GM12878 (cell line): ENCODE measurements at regions not wholly inside any gene's neighbourhood (a gene's known extent, or its start where the extent isn't known, plus 50 kb on each side); places are given as distances from the start of the nearest gene placed in this dataset.

ENCODE experiments used
- ATAC-seq: fragments of 200-7000 bp; cut with Tn5 transposase; 3 replicates; pipeline ENCODE4 v1.9.1; 2020; ENCODE audit warnings: mild to moderate bottlenecking, moderate library complexity
- BruUV-seq: library from RNA; stranded (reverse); fragments of 400-500 nt; replicated peaks from 2 replicates; lab custom pipeline; 2021; lab: Mats Ljungman, UMichigan
- CTCF ChIA-PET: fragments of 300-600 bp; sonication (Branson Sonifier 250); formaldehyde crosslinking; extraction: SDS; loops from one replicate; lab custom pipeline; 2021; ENCODE audit warnings: inconsistent platforms; lab: Yijun Ruan, JAX
- POLR2A ChIA-PET: fragments of 350-600 bp; formaldehyde crosslinking; extraction: SDS; loops from one replicate; lab custom pipeline; 2021; ENCODE audit warnings: inconsistent platforms; lab: Charles Lee
- RAD21 ChIA-PET: fragments of 300-600 bp; sonication (Branson Sonifier 250); formaldehyde crosslinking; loops from one replicate; lab custom pipeline; 2023; ENCODE audit warnings: antibody characterized with exemption; ENCODE audit not compliant: unreplicated experiment; lab: Charles Lee
- SMC1A ChIA-PET: fragments of 300-600 bp; sonication (Branson Sonifier 250); formaldehyde crosslinking; loops from one replicate; lab custom pipeline; 2023; ENCODE audit not compliant: unreplicated experiment, uncharacterized antibody; lab: Charles Lee
- DNase-seq: peaks from one replicate; pipeline ENCODE4 v3.0.0-alpha.2; 2011; ENCODE audit warnings: low read depth, low spot score
- FAIRE-seq: peaks from 3 replicates; lab custom pipeline; 2011; peaks lifted over from hg19 to GRCh38; lab: Jason Lieb, UNC
- H2AFZ ChIP-seq: 2 replicates; pipeline ENCODE4 v1.6.0; 2011; ENCODE audit warnings: low read depth, low read length, control low read depth; ENCODE audit not compliant: control insufficient read depth
- H3K27ac ChIP-seq: 2 replicates; pipeline ENCODE4 v1.5.1; 2011; ENCODE audit warnings: control low read depth; ENCODE audit not compliant: control insufficient read depth, insufficient read depth
- H3K27me3 ChIP-seq, 2 experiments: replicated peaks in 1 of 2; 2 replicates each; pipeline versions ENCODE4 v1.6.0 to v1.6.1; 2011; ENCODE audit warnings: low read length in 1 of 2; ENCODE audit not compliant: control insufficient read depth in 2 of 2, insufficient read depth in 2 of 2
- H3K36me3 ChIP-seq, 2 experiments: 2 replicates each; pipeline ENCODE4 v1.5.1; 2011; ENCODE audit warnings: low read length in 1 of 2; ENCODE audit not compliant: control insufficient read depth in 2 of 2, insufficient read depth in 2 of 2
- H3K4me1 ChIP-seq: 2 replicates; pipeline ENCODE4 v1.6.1; 2011; ENCODE audit warnings: mild to moderate bottlenecking, low read length, moderate library complexity, mixed read lengths; ENCODE audit not compliant: control insufficient read depth, insufficient read depth
- H3K4me2 ChIP-seq: 2 replicates; pipeline ENCODE4 v1.6.0; 2011; ENCODE audit warnings: control low read depth; ENCODE audit not compliant: control insufficient read depth, insufficient read depth
- H3K4me3 ChIP-seq: fragments of 200-600 bp; sonication (generic); 2 replicates; pipeline ENCODE4 v1.5.1; 2016
- H3K79me2 ChIP-seq: 2 replicates; pipeline ENCODE4 v1.6.0; 2011; ENCODE audit warnings: low read length; ENCODE audit not compliant: control insufficient read depth, insufficient read depth
- H3K9ac ChIP-seq: 2 replicates; pipeline ENCODE4 v1.8.0; 2011; ENCODE audit warnings: low read length, control low read depth, mixed read lengths; ENCODE audit not compliant: control insufficient read depth, insufficient read depth
- H3K9me3 ChIP-seq: replicated peaks from 3 replicates; pipeline ENCODE4 v1.5.1; 2011; ENCODE audit warnings: mild to moderate bottlenecking, low read length; ENCODE audit not compliant: control insufficient read depth, insufficient read depth
- H4K20me1 ChIP-seq: 2 replicates; pipeline ENCODE4 v1.6.0; 2011; ENCODE audit not compliant: control insufficient read depth, insufficient read depth
- BMI1 ChIP-seq: fragments of 450-650 bp; IDR thresholded peaks from 2 replicates; pipeline ENCODE4 v1.6.1; 2016; ENCODE audit warnings: mild to moderate bottlenecking, moderate library complexity, borderline replicate concordance
- ELK1 ChIP-seq: IDR thresholded peaks from 2 replicates; pipeline ENCODE4 v1.6.1; 2012; ENCODE audit warnings: low read depth, low read length, improper control_type of control experiment
- FOXM1 ChIP-seq: IDR thresholded peaks from 2 replicates; pipeline ENCODE4 v1.6.1; 2012; ENCODE audit warnings: low read depth, mild to moderate bottlenecking, inconsistent platforms, low read length, moderate library complexity
- GATAD2B ChIP-seq: fragments of 450-650 bp; conservative IDR thresholded peaks from 2 replicates; pipeline ENCODE4 v1.6.1; 2017; ENCODE audit warnings: low read depth, mild to moderate bottlenecking, moderate library complexity
- HCFC1 ChIP-seq: fragments of 150-350 bp; IDR thresholded peaks from 2 replicates; pipeline ENCODE4 v1.6.1; 2014; ENCODE audit warnings: low read length
- HSF1 ChIP-seq: fragments of 150-350 bp; IDR thresholded peaks from 2 replicates; pipeline ENCODE4 v1.6.1; 2014; ENCODE audit warnings: mild to moderate bottlenecking, low read depth, low read length
- MXI1 ChIP-seq: fragments of 150-350 bp; IDR thresholded peaks from 2 replicates; pipeline ENCODE4 v1.6.1; 2011; ENCODE audit warnings: low read depth, mild to moderate bottlenecking, inconsistent platforms, low read length, improper control_type of control experiment
- POLR2A ChIP-seq: IDR thresholded peaks from 2 replicates; pipeline ENCODE4 v1.6.1; 2011; ENCODE audit warnings: low read depth, mild to moderate bottlenecking, low read length
- RCOR1 ChIP-seq: conservative IDR thresholded peaks from 2 replicates; pipeline ENCODE4 v1.6.1; 2012; ENCODE audit warnings: low read depth, low read length, improper control_type of control experiment
- RELA ChIP-seq: fragments of 450-650 bp; IDR thresholded peaks from 2 replicates; pipeline ENCODE4 v1.8.0; 2014; ENCODE audit warnings: borderline replicate concordance; ENCODE audit not compliant: partially characterized antibody
- TAF1 ChIP-seq: IDR thresholded peaks from 2 replicates; pipeline ENCODE4 v1.6.1; 2011; ENCODE audit warnings: mild to moderate bottlenecking, low read depth, low read length, borderline replicate concordance
- WGBS: methylation state at CpG from one replicate; pipeline ENCODE4 v1.1.6; 2016; ENCODE audit warnings: low lambda C conversion rate; ENCODE audit not compliant: insufficient replicate concordance, insufficient coverage; ENCODE audit errors: missing lambda C conversion rate; 5-methylcytosine and 5-hydroxymethylcytosine counted together
- in situ Hi-C: fragments of 300-500 bp; cut with MboI; formaldehyde crosslinking; loops from 9 replicates; pipeline ENCODE4 v1.14.3; 2018; ENCODE audit warnings: mixed read lengths
- intact Hi-C: fragments of 100-400 bp; cut with micrococcal nuclease; formaldehyde crosslinking; loops from one replicate; pipeline ENCODE4 v1.14.2; 2022; ENCODE audit not compliant: unreplicated experiment
- TF ChIP-seq, protein P1 (sequence below): fragments of 450-650 bp; conservative IDR thresholded peaks from 2 replicates; pipeline ENCODE4 v1.6.1; 2017; ENCODE audit warnings: mild to moderate bottlenecking, moderate library complexity

DNA sequence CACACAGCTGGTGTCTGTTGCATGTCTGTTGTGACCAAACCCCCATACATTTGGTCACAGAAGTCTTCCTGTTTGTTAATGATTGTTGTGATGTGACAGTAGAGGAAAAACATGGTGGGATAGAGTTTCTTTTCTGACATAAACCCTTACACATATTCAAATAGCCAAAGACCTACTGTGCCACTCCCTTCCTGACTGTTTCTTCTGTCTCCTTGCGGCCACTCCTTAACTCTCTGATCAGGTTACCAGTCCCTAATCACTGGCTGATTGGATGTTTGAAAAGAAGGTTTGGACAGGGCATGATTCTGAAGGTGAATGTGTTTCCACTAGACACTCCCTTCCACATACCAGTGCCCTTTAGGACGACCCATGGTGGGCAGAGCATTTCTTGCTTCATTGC is 101.2 kb downstream of the SCP2D1 start:
- Histone ChIP-seq H4K20me1 (no peaks in the 10 kb centered on the region), H3K4me2 (no peak overlapping the region), H2AFZ (no peak overlapping the region), H3K36me3 (no peaks in the 10 kb centered on the region), H3K9me3 (no peaks in the 10 kb centered on the region; the same call in 2 of the 3 replicates), H3K9ac (no peak overlapping the region), H3K4me3 (no peak overlapping the region), H3K27ac (no peak overlapping the region), H3K79me2 (no peaks in the 10 kb centered on the region), H3K27me3 (no peaks in the 10 kb centered on the region), H3K4me1 (no peaks in the 10 kb centered on the region)
- no peak for DNase-seq
- intact Hi-C loops (no loop called here), in situ Hi-C loops (no loop called here)
- RAD21 ChIA-PET: no interaction called here
- no TSS peak for BruUV-seq
- POLR2A ChIA-PET: no interaction called here
- SMC1A ChIA-PET: interaction anchor here (0.8 kb wide), 1 partner anchor 15 kb away, joined by 3 read pairs; no protein-coding TSS in a partner anchor
- CTCF ChIA-PET: no interaction called here
- WGBS: 23% methylated on average over 2 of the region's 2 CpGs
- no peak for ATAC-seq
- FAIRE-seq: no peak
- TF ChIP-seq HCFC1 (no peak), RCOR1 (no peak), FOXM1 (no peak), RELA (no peak), POLR2A (no peak), BMI1 (no peak), HSF1 (no peak), MXI1 (no peak), TAF1 (no peak), GATAD2B (no peak), ELK1 (no peak)
- TF ChIP-seq, protein P1, sequence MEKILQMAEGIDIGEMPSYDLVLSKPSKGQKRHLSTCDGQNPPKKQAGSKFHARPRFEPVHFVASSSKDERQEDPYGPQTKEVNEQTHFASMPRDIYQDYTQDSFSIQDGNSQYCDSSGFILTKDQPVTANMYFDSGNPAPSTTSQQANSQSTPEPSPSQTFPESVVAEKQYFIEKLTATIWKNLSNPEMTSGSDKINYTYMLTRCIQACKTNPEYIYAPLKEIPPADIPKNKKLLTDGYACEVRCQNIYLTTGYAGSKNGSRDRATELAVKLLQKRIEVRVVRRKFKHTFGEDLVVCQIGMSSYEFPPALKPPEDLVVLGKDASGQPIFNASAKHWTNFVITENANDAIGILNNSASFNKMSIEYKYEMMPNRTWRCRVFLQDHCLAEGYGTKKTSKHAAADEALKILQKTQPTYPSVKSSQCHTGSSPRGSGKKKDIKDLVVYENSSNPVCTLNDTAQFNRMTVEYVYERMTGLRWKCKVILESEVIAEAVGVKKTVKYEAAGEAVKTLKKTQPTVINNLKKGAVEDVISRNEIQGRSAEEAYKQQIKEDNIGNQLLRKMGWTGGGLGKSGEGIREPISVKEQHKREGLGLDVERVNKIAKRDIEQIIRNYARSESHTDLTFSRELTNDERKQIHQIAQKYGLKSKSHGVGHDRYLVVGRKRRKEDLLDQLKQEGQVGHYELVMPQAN: no peak
